ENCODE measurements at regions not wholly inside any gene's neighbourhood (a gene's known extent, or its start where the extent isn't known, plus 50 kb on each side); places are given as distances from the start of the nearest gene placed in this dataset.
"Not testable (repeated sequence)": the region's sequence is repeated elsewhere in the genome, so short reads cannot be mapped to it uniquely, and the experiment has no call there.

- TF ChIP-seq POLR2AphosphoS5 (IDR thresholded peaks at IDR 0.05; ENCODE audit: low read depth, low read length); EZH2phosphoT487 (IDR thresholded peaks at IDR 0.05; ENCODE audit: borderline replicate concordance); CTCF (IDR thresholded peaks at IDR 0.05 in 2 of 3, conservative IDR thresholded peaks at IDR 0.05 in 1 of 3; ENCODE audit: borderline replicate concordance in 1 of 3, insufficient read depth in 1 of 3, low read depth in 2 of 3, low read length in 2 of 3); POLR2A (IDR thresholded peaks at IDR 0.05; ENCODE audit: borderline replicate concordance, extremely low read depth, insufficient read depth, insufficient read length); EZH2 (IDR thresholded peaks at IDR 0.05); EGR1 (IDR thresholded peaks at IDR 0.05; ENCODE audit: low read depth); CEBPB (IDR thresholded peaks at IDR 0.05; ENCODE audit: low read depth); JUND (IDR thresholded peaks at IDR 0.05); TCF7L2 (IDR thresholded peaks at IDR 0.05; ENCODE audit: borderline replicate concordance, extremely low read depth, insufficient read depth, insufficient read length); SP1 (IDR thresholded peaks at IDR 0.05; ENCODE audit: low read depth): not testable (repeated sequence)
- TF ChIP-seq, protein P1, sequence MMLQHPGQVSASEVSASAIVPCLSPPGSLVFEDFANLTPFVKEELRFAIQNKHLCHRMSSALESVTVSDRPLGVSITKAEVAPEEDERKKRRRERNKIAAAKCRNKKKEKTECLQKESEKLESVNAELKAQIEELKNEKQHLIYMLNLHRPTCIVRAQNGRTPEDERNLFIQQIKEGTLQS (IDR thresholded peaks at IDR 0.05), result not testable (repeated sequence)
- TF ChIP-seq, protein P2, sequence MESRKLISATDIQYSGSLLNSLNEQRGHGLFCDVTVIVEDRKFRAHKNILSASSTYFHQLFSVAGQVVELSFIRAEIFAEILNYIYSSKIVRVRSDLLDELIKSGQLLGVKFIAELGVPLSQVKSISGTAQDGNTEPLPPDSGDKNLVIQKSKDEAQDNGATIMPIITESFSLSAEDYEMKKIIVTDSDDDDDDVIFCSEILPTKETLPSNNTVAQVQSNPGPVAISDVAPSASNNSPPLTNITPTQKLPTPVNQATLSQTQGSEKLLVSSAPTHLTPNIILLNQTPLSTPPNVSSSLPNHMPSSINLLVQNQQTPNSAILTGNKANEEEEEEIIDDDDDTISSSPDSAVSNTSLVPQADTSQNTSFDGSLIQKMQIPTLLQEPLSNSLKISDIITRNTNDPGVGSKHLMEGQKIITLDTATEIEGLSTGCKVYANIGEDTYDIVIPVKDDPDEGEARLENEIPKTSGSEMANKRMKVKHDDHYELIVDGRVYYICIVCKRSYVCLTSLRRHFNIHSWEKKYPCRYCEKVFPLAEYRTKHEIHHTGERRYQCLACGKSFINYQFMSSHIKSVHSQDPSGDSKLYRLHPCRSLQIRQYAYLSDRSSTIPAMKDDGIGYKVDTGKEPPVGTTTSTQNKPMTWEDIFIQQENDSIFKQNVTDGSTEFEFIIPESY (IDR thresholded peaks at IDR 0.05; ENCODE audit: extremely low read depth, insufficient replicate concordance, low read length), result not testable (repeated sequence)
Observed at GRCh38 chr1:5766996-5767395, 225.2 kb downstream of the NPHP4 start.

Measured in HCT116 (cell line).